ENCODE measurements at regions not wholly inside any gene's neighbourhood (a gene's known extent, or its start where the extent isn't known, plus 50 kb on each side); places are given as distances from the start of the nearest gene placed in this dataset.

DNA sequence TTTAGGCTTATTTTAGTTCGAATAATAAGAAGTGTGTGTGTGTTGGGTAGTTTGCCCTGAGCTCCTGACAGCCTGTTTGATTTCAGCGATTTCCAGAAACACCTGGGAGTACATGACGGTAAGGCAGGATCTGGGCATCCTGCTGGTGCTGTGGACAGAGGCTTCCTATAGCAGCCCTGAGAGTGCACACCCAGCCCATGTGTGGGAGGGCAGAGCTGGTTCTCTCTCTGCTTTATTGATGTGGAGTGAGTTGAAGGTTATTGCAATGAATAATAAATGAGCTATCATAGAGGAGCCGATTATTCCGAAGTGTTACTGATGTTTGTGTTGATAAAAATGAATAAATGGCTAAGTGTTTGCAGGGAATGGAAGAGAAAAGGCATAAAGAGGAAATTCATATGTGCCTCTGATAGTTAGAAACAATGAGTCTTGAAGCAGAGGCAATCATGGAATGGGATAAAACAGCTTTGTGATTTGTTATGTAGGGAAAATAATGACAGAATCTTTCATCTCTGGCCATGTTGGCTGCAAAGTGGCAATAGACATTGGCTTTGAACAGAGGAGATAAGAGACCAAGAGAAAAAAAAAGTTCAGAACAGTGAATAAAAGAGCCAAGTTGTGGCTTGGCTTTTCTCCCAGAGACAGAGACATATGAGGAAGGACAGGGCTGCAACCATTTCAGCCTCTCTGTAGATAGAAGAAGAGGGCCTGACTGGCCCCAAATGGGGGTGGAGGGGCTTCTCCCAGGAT is 166.2 kb upstream of the CHD6 start:
- Histone ChIP-seq H3K4me1 (ENCODE audit: control insufficient read depth, insufficient read depth, low read length) (no peaks in the 10 kb centered on the region), H3K36me3 (ENCODE audit: control insufficient read depth, insufficient read depth, low read length, severe bottlenecking) (no peaks in the 10 kb centered on the region), H3K27me3 (replicated peaks; ENCODE audit: control insufficient read depth, insufficient read depth, low read length) (peaks cover 7% of the 10 kb centered on the region), H3K9ac (ENCODE audit: low read length) (no peak overlapping the region), H3K9me3 (ENCODE audit: control insufficient read depth, low read length) (no peaks in the 10 kb centered on the region), H3K4me3 (ENCODE audit: low read length) (no peak overlapping the region)
- DNase-seq (ENCODE audit: low read depth): no peak

- H3K4me3 ChIP-seq (ENCODE audit: low read length): no peak overlapping the region
- no peak overlapping the region for H3K9ac ChIP-seq (ENCODE audit: low read length)
- DNase-seq (ENCODE audit: low read depth): no peak
- no peaks in the 10 kb centered on the region for H3K36me3 ChIP-seq (ENCODE audit: control insufficient read depth, insufficient read depth, low read length, severe bottlenecking)
- peaks cover 11% of the 10 kb centered on the region for H3K27me3 ChIP-seq (replicated peaks; ENCODE audit: control insufficient read depth, insufficient read depth, low read length)
- no peaks in the 10 kb centered on the region for H3K4me1 ChIP-seq (ENCODE audit: control insufficient read depth, insufficient read depth, low read length)
- no peaks in the 10 kb centered on the region for H3K9me3 ChIP-seq (ENCODE audit: control insufficient read depth, low read length)
These were observed 165.4 kb upstream of the CHD6 start for GRCh38 chr20:41783423-41784208.

DNA sequence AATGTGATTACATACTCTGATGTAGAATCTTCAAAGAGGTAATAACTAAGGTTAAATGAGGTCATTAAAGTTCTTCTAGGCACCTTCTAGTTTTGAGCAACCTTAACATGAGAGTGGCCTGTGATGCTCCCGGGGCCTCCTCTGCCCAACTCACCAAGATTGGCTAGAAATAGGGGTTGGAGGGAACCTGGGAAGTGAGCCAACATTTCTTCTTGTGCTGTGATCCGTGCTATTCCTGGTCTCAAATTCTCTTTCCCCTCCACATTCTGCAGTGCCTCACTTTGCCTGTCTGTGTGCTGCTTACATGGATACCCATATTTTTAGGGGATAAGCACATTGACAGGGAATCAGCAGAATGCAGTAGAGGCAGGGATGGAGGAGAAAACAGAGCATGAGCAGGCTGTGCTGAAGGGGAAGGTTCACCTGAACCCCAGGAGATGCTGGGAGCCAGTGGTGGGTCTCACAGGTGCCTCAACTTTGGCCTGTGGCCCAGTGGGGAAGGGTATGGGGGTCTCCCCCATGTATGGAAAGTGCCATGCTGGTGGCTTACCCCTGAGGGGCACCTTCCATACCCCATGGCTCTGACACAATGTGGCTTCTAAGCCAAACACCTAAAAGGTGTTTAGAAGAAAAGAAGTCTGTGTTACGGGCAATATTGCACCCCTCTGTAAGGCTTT is 164.7 kb upstream of the CHD6 start:
- DNase-seq (ENCODE audit: low read depth): no peak
- no peaks in the 10 kb centered on the region for H3K4me1 ChIP-seq (ENCODE audit: control insufficient read depth, insufficient read depth, low read length)
- H3K9me3 ChIP-seq (ENCODE audit: control insufficient read depth, low read length): no peaks in the 10 kb centered on the region
- peaks cover 14% of the 10 kb centered on the region for H3K27me3 ChIP-seq (replicated peaks; ENCODE audit: control insufficient read depth, insufficient read depth, low read length)
- no peak overlapping the region for H3K4me3 ChIP-seq (ENCODE audit: low read length)
- H3K9ac ChIP-seq (ENCODE audit: low read length): no peak overlapping the region
- no peaks in the 10 kb centered on the region for H3K36me3 ChIP-seq (ENCODE audit: control insufficient read depth, insufficient read depth, low read length, severe bottlenecking)

GRCh38 chr20:41782255-41782654 is 164.1 kb upstream of the CHD6 start:
- Histone ChIP-seq H3K36me3 (ENCODE audit: control insufficient read depth, insufficient read depth, low read length, severe bottlenecking) (no peaks in the 10 kb centered on the region), H3K4me1 (ENCODE audit: control insufficient read depth, insufficient read depth, low read length) (no peaks in the 10 kb centered on the region), H3K9ac (ENCODE audit: low read length) (no peak overlapping the region), H3K4me3 (ENCODE audit: low read length) (no peak overlapping the region), H3K9me3 (ENCODE audit: control insufficient read depth, low read length) (no peaks in the 10 kb centered on the region), H3K27me3 (replicated peaks; ENCODE audit: control insufficient read depth, insufficient read depth, low read length) (peaks cover 14% of the 10 kb centered on the region)
- DNase-seq (ENCODE audit: low read depth): no peak

DNA sequence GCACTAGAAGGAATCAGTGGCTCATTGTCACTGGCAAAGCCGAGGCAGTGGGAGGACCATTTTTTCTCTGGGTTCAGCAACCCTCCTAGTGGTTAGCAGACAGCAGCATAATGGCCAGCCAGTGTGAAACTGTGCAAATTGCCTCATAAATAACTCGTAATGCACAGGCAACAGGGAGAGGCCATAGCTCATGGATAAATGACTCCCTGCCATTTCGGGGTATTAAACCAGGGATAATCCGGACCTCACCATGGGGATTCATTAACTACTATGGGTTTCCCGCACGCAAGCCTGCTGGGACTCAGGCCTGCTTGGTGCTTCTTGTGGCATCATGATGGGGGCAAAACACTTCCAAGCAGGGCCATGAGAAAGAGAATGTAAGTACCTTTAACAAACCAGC is 158.2 kb upstream of the CHD6 start:
- H3K36me3 ChIP-seq (ENCODE audit: control insufficient read depth, insufficient read depth, low read length, severe bottlenecking): no peaks in the 10 kb centered on the region
- H3K4me3 ChIP-seq (ENCODE audit: low read length): no peak overlapping the region
- H3K9me3 ChIP-seq (ENCODE audit: control insufficient read depth, low read length): no peaks in the 10 kb centered on the region
- DNase-seq (ENCODE audit: low read depth): no peak
- H3K27me3 ChIP-seq (replicated peaks; ENCODE audit: control insufficient read depth, insufficient read depth, low read length): peaks cover 12% of the 10 kb centered on the region
- no peak overlapping the region for H3K9ac ChIP-seq (ENCODE audit: low read length)
- H3K4me1 ChIP-seq (ENCODE audit: control insufficient read depth, insufficient read depth, low read length): no peaks in the 10 kb centered on the region

DNA sequence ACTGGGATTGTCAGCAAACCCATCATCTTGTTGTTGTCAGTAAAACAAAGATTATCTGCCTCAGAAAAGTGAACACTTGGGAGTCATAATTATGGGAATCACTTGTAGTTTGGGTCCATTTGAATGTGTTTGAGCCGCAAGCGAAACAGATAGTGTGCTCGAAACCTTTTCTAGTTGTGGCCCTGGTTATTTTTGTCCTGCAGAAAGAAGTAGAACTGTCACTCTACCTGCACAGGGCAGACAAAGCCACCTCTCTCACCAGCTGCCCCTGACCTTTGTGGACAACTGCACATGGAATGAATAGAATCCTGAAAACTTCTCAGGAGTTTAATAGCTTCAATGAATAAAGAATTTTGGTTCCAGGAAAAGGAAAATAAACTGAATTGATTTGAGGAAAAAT is 156.1 kb upstream of the CHD6 start:
- Histone ChIP-seq H3K4me1 (ENCODE audit: control insufficient read depth, insufficient read depth, low read length) (no peaks in the 10 kb centered on the region), H3K9ac (ENCODE audit: low read length) (no peak overlapping the region), H3K9me3 (ENCODE audit: control insufficient read depth, low read length) (no peaks in the 10 kb centered on the region), H3K4me3 (ENCODE audit: low read length) (no peak overlapping the region), H3K36me3 (ENCODE audit: control insufficient read depth, insufficient read depth, low read length, severe bottlenecking) (no peaks in the 10 kb centered on the region), H3K27me3 (replicated peaks; ENCODE audit: control insufficient read depth, insufficient read depth, low read length) (peaks cover 12% of the 10 kb centered on the region)
- no peak for DNase-seq (ENCODE audit: low read depth)

GRCh38 chr20:41770965-41771364 is 152.8 kb upstream of the CHD6 start:
- DNase-seq (ENCODE audit: low read depth): no peak
- no peak overlapping the region for H3K9ac ChIP-seq (ENCODE audit: low read length)
- no peaks in the 10 kb centered on the region for H3K4me1 ChIP-seq (ENCODE audit: control insufficient read depth, insufficient read depth, low read length)
- H3K9me3 ChIP-seq (ENCODE audit: control insufficient read depth, low read length): no peaks in the 10 kb centered on the region
- H3K27me3 ChIP-seq (replicated peaks; ENCODE audit: control insufficient read depth, insufficient read depth, low read length): peaks cover 5% of the 10 kb centered on the region
- no peak overlapping the region for H3K4me3 ChIP-seq (ENCODE audit: low read length)
- H3K36me3 ChIP-seq (ENCODE audit: control insufficient read depth, insufficient read depth, low read length, severe bottlenecking): no peaks in the 10 kb centered on the region

DNA sequence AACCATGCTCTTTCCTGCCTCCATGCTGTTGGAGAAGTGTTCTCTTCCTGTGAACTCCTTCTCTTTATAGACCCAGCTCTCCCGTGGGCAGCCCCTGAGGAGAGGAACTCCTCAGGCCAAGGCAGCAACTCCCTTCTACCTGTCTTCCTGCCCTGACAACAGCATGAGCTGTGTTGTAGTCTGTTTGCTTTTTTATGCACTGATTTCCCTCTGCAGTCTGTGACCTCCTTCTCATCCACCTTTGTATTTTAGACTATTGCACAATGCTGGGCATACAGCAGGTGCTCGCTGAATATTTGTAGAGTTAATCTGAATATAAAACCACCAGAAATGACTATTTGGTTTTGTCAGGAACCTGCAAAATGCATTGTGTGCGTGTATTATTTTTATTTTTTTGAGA is 152.2 kb upstream of the CHD6 start:
- H3K4me1 ChIP-seq (ENCODE audit: control insufficient read depth, insufficient read depth, low read length): no peaks in the 10 kb centered on the region
- DNase-seq (ENCODE audit: low read depth): no peak

GRCh38 chr20:41769592-41770018 is 151.4 kb upstream of the CHD6 start:
- no peak for DNase-seq (ENCODE audit: low read depth)
- no peak overlapping the region for H3K9ac ChIP-seq (ENCODE audit: low read length)
- no peaks in the 10 kb centered on the region for H3K9me3 ChIP-seq (ENCODE audit: control insufficient read depth, low read length)
- H3K27me3 ChIP-seq (replicated peaks; ENCODE audit: control insufficient read depth, insufficient read depth, low read length): peaks cover 5% of the 10 kb centered on the region
- H3K36me3 ChIP-seq (ENCODE audit: control insufficient read depth, insufficient read depth, low read length, severe bottlenecking): no peaks in the 10 kb centered on the region
- no peak overlapping the region for H3K4me3 ChIP-seq (ENCODE audit: low read length)
- H3K4me1 ChIP-seq (ENCODE audit: control insufficient read depth, insufficient read depth, low read length): no peaks in the 10 kb centered on the region

More for the DNA sequence above, 152.2 kb upstream of the CHD6 start:
- H3K9me3 ChIP-seq (ENCODE audit: control insufficient read depth, low read length): no peaks in the 10 kb centered on the region
- H3K27me3 ChIP-seq (replicated peaks; ENCODE audit: control insufficient read depth, insufficient read depth, low read length): peaks cover 5% of the 10 kb centered on the region
- H3K9ac ChIP-seq (ENCODE audit: low read length): no peak overlapping the region
- no peak overlapping the region for H3K4me3 ChIP-seq (ENCODE audit: low read length)
- no peaks in the 10 kb centered on the region for H3K36me3 ChIP-seq (ENCODE audit: control insufficient read depth, insufficient read depth, low read length, severe bottlenecking)

GRCh38 chr20:41750137-41750536 is 132.0 kb upstream of the CHD6 start:
- H3K27me3 ChIP-seq (replicated peaks; ENCODE audit: control insufficient read depth, insufficient read depth, low read length): peaks cover 32% of the 10 kb centered on the region
- no peaks in the 10 kb centered on the region for H3K4me1 ChIP-seq (ENCODE audit: control insufficient read depth, insufficient read depth, low read length)
- H3K9ac ChIP-seq (ENCODE audit: low read length): no peak overlapping the region
- no peak for DNase-seq (ENCODE audit: low read depth)
- H3K36me3 ChIP-seq (ENCODE audit: control insufficient read depth, insufficient read depth, low read length, severe bottlenecking): no peaks in the 10 kb centered on the region
- H3K9me3 ChIP-seq (ENCODE audit: control insufficient read depth, low read length): no peaks in the 10 kb centered on the region
- H3K4me3 ChIP-seq (ENCODE audit: low read length): no peak overlapping the region
